Endothelial cell of umbilical vein (primary cell): ENCODE measurements at regions not wholly inside any gene's neighbourhood (a gene's known extent, or its start where the extent isn't known, plus 50 kb on each side); places are given as distances from the start of the nearest gene placed in this dataset.

Experiments used
- EZH2 ChIP-seq: IDR thresholded peaks from 2 replicates; pipeline ENCODE4 v1.6.1; 2012; ENCODE audit warnings: borderline replicate concordance, low read depth, mild to moderate bottlenecking, moderate library complexity, low read length, inconsistent platforms; ENCODE audit not compliant: severe bottlenecking
- JUN ChIP-seq: IDR thresholded peaks from 2 replicates; pipeline ENCODE4 v1.6.1; 2011; ENCODE audit warnings: borderline replicate concordance, low read depth; ENCODE audit not compliant: insufficient read length, insufficient read depth
- MYC ChIP-seq: IDR thresholded peaks from one replicate; pipeline ENCODE4 v1.6.1; 2011; ENCODE audit warnings: mild to moderate bottlenecking, low read depth, low read length
- POLR2A ChIP-seq: IDR thresholded peaks from 2 replicates; pipeline ENCODE4 v1.6.1; 2012; ENCODE audit warnings: low read depth, mild to moderate bottlenecking, control low read depth, low read length
- POLR2AphosphoS5 ChIP-seq: IDR thresholded peaks from 2 replicates; pipeline ENCODE4 v1.6.1; 2012; ENCODE audit warnings: low read depth, mild to moderate bottlenecking, control low read depth, low read length, moderate library complexity; ENCODE audit not compliant: insufficient read depth
- TF ChIP-seq, protein P1 (sequence below), 2 donors: IDR thresholded peaks; 1 replicate in 1 of 2; 2 replicates in 1 of 2; pipeline ENCODE4 v1.5.1; 2011; ENCODE audit warnings: low read length in 2 of 2, mild to moderate bottlenecking in 2 of 2, moderate library complexity in 2 of 2, control low read depth in 1 of 2, inconsistent platforms in 1 of 2, low read depth in 1 of 2; ENCODE audit not compliant: insufficient read depth in 1 of 2; ENCODE audit errors: extremely low read depth in 1 of 2
- TF ChIP-seq, protein P2 (sequence below): IDR thresholded peaks from 2 replicates; pipeline ENCODE4 v1.6.1; 2011; ENCODE audit not compliant: insufficient read depth, insufficient read length

DNA sequence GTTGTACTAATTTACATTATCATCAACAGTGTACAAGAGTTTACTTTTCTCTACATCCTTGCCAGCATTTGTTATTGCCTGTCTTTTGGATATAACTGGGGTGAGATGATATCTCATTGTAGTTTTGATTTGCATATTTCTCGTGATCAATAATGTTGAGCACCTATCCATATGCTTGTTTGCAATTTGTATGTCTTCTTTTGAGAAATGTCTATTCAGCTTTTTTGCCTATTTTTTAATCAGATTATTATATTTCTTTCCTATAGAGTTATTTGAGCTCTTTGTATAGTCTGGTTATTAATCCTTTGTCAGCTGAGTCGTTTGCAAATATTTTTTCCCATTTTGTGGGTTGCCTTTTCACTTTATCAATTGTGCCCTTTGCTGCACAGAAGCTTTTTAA is 540.8 kb upstream of the SGO1 start:
- TF ChIP-seq, protein P1, sequence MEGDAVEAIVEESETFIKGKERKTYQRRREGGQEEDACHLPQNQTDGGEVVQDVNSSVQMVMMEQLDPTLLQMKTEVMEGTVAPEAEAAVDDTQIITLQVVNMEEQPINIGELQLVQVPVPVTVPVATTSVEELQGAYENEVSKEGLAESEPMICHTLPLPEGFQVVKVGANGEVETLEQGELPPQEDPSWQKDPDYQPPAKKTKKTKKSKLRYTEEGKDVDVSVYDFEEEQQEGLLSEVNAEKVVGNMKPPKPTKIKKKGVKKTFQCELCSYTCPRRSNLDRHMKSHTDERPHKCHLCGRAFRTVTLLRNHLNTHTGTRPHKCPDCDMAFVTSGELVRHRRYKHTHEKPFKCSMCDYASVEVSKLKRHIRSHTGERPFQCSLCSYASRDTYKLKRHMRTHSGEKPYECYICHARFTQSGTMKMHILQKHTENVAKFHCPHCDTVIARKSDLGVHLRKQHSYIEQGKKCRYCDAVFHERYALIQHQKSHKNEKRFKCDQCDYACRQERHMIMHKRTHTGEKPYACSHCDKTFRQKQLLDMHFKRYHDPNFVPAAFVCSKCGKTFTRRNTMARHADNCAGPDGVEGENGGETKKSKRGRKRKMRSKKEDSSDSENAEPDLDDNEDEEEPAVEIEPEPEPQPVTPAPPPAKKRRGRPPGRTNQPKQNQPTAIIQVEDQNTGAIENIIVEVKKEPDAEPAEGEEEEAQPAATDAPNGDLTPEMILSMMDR (IDR thresholded peaks at IDR 0.05; ENCODE audit: extremely low read depth in 1 of 2, insufficient read depth in 1 of 2, low read depth in 1 of 2, low read length in 2 of 2): no peak
- no peak for TF ChIP-seq MYC
- no peak for TF ChIP-seq EZH2
- no peak for TF ChIP-seq POLR2AphosphoS5
- TF ChIP-seq, protein P2, sequence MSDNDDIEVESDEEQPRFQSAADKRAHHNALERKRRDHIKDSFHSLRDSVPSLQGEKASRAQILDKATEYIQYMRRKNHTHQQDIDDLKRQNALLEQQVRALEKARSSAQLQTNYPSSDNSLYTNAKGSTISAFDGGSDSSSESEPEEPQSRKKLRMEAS: no peak
- TF ChIP-seq POLR2A: no peak
- no peak for TF ChIP-seq JUN
